ENCODE measurements at regions not wholly inside any gene's neighbourhood (a gene's known extent, or its start where the extent isn't known, plus 50 kb on each side); places are given as distances from the start of the nearest gene placed in this dataset.

DNA sequence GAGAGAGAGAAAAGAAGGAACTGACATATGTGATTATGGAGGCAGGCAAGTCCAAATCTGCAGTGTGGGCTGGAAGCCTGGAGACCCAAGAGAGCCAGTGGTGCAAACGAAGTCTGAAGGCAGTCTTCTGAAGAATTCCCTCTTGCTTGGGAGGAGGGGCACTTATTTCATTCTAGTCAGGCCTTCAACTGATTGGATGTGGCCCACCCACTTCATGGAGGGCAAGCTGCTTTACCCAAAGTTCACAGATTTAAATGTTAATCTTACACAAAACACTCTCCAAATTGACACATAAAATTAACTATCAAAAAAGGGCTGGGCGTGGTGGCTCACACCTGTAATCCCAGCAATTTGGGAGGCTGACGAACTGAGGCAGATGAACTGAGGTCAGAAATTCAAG lies 103.5 kb upstream of the RAB3GAP2 start:
- TF ChIP-seq, protein P1, sequence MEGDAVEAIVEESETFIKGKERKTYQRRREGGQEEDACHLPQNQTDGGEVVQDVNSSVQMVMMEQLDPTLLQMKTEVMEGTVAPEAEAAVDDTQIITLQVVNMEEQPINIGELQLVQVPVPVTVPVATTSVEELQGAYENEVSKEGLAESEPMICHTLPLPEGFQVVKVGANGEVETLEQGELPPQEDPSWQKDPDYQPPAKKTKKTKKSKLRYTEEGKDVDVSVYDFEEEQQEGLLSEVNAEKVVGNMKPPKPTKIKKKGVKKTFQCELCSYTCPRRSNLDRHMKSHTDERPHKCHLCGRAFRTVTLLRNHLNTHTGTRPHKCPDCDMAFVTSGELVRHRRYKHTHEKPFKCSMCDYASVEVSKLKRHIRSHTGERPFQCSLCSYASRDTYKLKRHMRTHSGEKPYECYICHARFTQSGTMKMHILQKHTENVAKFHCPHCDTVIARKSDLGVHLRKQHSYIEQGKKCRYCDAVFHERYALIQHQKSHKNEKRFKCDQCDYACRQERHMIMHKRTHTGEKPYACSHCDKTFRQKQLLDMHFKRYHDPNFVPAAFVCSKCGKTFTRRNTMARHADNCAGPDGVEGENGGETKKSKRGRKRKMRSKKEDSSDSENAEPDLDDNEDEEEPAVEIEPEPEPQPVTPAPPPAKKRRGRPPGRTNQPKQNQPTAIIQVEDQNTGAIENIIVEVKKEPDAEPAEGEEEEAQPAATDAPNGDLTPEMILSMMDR (IDR thresholded peaks at IDR 0.05): no peak
- TF ChIP-seq POLR2A (IDR thresholded peaks at IDR 0.05) (no peak), EP300 (IDR thresholded peaks at IDR 0.05; ENCODE audit: low read depth) (no peak), POLR2AphosphoS5 (IDR thresholded peaks at IDR 0.05) (no peak)
